GM19372 (cell line): ENCODE measurements at regions not wholly inside any gene's neighbourhood (a gene's known extent, or its start where the extent isn't known, plus 50 kb on each side); places are given as distances from the start of the nearest gene placed in this dataset.

Experiments used
- ATAC-seq: cut with Tn5 transposase; IDR thresholded peaks from one replicate; pipeline ENCODE4 v1.9.1; 2021; ENCODE audit warnings: mild to moderate bottlenecking, low read depth, moderate library complexity; ENCODE audit not compliant: unreplicated experiment

GRCh38 chr2:129456691-129457090 is 522.8 kb upstream of the RAB6C start:
- ATAC-seq = no peak

DNA sequence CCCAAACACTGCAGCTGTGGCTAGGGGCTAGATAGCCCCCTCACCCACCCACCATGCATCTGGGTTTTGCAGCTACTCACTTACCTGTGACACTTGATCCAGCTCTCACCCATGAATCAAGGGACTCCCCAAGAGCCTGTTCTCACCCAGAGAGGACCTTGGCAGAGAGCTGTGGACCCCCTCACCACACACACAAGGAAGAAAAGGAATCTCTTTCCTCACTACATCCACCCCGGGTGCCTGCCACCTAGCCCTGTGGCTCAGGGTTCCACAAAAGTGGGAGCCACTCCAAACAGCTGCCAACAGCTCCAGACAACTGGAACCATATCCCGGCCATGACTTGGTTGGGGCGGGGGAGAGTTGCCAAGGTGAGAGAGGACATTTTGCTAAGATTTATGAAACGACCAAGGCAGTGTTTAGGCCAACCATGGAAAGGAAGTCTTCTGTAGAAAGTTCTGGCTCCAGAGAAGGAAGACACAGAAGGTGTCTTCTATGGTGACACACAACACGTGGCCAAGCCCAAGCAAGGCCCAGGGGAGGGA is 522.1 kb upstream of the RAB6C start:
- ATAC-seq = no peak

- ATAC-seq = no peak
These were observed 521.5 kb upstream of the RAB6C start for GRCh38 chr2:129458006-129458405.

DNA sequence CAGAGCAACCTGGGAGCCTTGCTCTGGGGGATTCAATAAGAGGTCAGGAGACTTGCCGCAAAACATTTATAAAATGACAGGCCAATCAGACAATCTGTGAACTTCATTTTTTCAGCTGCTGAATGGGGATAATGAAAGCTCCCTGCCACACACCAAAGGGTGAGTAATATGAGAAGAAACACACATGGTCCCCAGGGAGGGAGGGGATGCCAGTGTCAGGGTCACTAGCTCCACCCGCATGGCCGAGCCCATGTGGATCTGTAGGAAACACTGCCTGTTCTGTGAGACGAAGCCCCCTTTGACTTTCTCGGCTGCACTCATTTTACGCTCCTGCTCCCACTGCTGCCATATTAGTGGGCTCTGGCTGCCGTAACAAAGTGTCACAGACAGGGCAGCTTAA is 521.0 kb upstream of the RAB6C start:
- no peak for ATAC-seq

DNA sequence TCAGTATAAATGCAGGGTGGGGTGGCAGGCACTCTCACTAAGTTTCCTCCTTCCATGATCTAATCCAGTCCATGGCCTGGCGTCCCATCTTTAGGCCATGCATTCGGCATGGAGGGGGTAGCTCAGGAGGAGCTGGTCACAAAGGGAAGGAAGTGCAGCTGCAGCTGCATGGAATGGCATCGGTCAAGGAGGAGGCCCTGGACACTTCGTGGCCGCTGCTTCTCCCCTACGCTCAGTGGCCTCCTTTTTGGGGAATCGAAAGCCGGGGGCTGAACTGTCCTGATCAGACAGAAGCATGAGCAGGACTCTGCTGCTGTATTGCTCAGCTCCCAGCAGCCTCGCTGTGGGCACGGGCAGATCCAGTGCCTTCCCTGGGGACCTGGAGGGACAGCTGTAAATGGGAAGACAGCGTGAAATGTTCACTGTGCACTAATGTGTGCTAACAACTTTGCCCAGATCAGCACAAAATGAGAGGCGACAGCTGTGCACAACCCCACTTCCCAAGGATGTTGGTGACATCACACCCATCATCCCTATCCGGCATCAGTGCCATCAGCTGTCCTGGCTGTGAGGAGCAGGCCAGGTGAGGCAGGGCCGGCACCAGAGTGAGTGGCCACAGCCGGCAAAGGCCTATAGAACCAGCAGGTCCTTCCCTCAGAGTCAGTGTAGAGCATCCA is 520.1 kb upstream of the RAB6C start:
- no peak for ATAC-seq

GRCh38 chr2:129459881-129460280 is 519.6 kb upstream of the RAB6C start:
- no peak for ATAC-seq

DNA sequence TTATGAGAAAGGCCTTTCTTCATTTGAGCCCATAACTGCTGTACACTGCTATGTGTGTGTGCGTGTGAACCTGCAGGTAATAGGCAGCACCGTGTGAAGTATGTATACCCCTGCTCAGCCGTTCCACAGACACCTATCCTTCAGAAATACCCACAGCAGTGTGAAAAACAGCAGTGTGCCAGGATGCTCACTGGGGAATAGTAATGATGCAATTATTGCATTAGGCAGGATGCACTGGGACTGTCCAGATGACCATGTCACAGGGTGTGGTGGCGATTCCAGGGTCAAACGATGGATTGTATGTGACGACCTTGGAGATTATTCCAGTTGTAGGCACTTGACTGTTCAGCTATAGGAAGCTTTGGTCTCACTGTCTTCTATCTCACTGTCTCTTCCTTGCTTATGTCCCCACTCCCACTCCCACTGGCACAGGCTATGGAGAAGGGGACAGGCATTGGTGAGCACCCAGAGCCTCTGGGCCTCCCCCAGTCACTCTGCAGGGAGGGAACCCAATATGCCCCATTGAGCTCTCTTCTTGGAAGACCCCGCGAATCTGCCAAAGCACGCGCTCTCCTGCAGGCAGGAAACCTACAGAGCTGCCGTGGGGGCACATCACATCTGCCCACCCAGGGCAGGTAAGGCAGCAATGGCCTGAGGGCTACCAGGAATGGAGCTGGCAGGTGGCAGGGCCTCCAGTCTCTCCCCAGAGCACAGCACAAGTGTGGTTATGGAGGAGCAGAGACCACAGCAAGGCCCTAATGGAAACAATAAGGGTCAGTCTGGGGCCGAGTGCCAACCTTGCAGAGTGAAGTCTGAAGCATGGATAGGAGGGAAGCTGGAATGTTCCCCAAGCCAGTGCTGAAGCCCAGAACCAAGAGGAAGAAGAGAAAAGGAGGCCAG is 518.9 kb upstream of the RAB6C start:
- no peak for ATAC-seq

GRCh38 chr2:129462349-129462748 is 517.1 kb upstream of the RAB6C start:
- no peak for ATAC-seq

DNA sequence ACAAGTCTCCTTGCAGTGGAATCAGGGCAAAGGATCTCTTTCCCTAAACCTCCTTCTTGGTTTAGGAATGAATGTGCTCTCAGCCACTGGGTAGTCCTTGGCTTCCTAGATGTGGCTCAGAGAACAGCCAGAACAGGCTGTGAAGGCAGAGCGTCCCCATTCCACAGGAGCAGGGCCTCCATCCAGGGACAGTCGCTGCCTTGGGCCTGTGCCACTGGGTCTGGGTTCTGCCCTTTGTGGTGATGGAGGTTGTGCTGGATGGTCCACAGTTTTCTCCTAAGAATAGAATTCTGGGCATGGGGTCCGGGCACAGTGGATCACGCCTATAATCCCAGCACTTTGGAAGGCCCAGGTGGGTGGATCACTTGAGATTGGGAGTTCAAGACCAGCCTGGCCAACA is 516.5 kb upstream of the RAB6C start:
- no peak for ATAC-seq

GRCh38 chr2:129464036-129464435 is 515.4 kb upstream of the RAB6C start:
- no peak for ATAC-seq

- no peak for ATAC-seq
These were observed 514.8 kb upstream of the RAB6C start for GRCh38 chr2:129464631-129465030.

DNA sequence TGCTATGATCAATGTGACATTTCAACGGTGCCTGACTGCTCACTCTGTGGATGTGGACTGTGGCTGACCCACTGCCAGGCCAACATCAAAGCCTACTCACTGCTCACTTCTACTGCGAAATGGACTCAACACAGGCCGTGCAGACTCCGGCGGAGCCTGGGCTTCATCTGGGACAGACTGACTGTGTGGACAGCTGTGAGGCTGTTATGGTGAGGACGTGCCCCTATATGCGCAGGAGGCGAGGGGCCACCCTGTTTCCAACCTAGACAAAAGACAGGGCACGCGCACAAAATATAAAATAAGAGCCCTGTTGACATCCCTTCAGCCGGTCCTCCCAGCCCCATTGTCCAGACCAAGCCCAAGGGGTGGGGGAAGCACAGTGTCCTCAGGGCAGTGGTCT is 514.4 kb upstream of the RAB6C start:
- ATAC-seq = no peak

- ATAC-seq = no peak
These were observed 513.1 kb upstream of the RAB6C start for GRCh38 chr2:129466389-129466788.

- ATAC-seq = no peak
These were observed 512.3 kb upstream of the RAB6C start for GRCh38 chr2:129467012-129467779.

GRCh38 chr2:129467941-129468340 is 511.5 kb upstream of the RAB6C start:
- no peak for ATAC-seq

DNA sequence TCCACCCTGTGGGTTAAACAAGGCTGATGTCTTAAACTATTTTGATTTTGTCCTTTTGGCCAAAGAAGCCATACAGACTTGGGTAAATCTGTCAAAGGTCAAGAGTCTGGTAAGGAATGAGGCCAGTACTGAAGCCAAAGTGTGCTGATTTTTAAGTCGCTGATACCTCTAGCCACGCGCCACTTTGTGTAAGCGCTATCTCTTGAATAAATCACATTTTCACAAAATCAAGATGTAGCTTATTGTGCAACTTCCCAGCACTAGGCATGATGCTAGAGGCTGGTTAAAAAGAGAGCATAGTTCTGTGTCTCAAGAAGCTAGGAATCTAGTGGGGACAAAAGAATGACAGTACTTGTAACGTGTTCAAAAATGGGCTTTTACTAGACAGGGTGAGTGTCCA is 510.6 kb upstream of the RAB6C start:
- no peak for ATAC-seq

DNA sequence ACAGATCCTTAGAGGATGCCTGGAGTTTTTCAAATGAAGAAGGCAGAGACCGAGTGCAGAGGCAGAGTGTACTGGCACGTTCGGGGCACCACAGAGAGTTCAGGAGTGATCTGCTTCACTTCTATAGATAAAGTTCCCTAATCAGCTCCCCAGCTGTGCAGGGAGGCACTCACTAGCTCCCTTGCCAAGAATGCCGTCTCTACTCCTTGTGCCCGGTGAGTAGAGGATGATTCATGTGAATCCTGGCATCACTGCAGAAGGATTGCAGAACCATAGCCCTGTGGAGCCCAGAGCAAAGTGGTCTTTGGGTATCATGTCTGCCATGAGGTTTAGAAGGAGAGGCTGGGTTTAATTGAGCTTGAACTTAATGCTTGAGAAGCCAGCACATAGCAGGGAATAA is 510.1 kb upstream of the RAB6C start:
- ATAC-seq = no peak

DNA sequence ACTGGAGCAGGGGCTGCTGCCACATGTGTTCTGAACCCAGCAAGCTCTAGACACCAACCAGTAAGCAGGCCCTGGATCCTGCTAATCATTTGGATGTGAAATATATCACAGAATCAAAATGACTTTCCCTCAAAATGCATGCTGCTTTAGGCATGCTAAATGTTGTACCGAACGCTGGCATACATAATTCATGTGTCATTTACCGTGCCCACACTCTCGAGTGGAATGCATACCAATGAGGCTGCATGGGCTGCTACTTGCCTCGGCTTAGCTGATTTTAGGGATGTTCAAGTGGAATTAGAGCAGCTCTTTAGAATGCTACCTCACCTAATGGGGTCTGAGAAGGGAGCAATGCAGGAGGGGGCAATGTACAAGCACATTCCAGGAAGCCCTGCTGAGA is 509.6 kb upstream of the RAB6C start:
- no peak for ATAC-seq

- ATAC-seq = no peak
These were observed 500.5 kb upstream of the RAB6C start for GRCh38 chr2:129478902-129479517.

- ATAC-seq = no peak
These were observed 499.6 kb upstream of the RAB6C start for GRCh38 chr2:129479892-129480291.

DNA sequence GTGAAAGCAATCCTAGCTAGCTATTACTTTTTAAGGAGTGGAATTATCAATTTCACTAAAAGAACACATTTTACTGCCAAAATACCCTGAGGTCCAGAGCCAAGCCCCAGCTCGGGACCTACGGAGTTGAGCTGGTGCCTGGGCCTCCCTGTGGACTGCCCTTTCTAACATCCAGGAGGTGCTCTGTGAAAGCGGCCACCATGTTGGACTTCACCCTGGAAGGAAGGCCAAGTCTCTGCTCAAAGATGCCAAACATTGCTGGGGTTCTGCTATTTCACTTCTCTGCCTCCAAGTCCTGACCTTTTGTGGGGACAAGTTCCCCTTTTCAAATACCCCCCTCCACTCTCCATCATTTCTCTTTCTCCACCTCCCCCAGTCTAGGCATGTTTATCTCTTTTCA is 498.7 kb upstream of the RAB6C start:
- ATAC-seq = no peak
